GM12878 (cell line): ENCODE measurements at regions not wholly inside any gene's neighbourhood (a gene's known extent, or its start where the extent isn't known, plus 50 kb on each side); places are given as distances from the start of the nearest gene placed in this dataset.

ENCODE experiments used
- EZH2 ChIP-seq: IDR thresholded peaks from 2 replicates; pipeline ENCODE4 v1.6.1; 2012; ENCODE audit warnings: low read depth, mild to moderate bottlenecking, control low read depth, inconsistent platforms, low read length, borderline replicate concordance; ENCODE audit not compliant: control insufficient read depth
- POLR2AphosphoS2 ChIP-seq: IDR thresholded peaks from 2 replicates; pipeline ENCODE4 v1.6.1; 2011; ENCODE audit warnings: low read depth, mild to moderate bottlenecking, low read length, improper control_type of control experiment, moderate library complexity
- SMC3 ChIP-seq: IDR thresholded peaks from 2 replicates; pipeline ENCODE4 v1.6.1; 2011; ENCODE audit warnings: low read length, improper control_type of control experiment, borderline replicate concordance
- SPI1 ChIP-seq: IDR thresholded peaks from 2 replicates; pipeline ENCODE4 v1.6.1; 2011; ENCODE audit warnings: low read depth, mild to moderate bottlenecking, low read length, moderate library complexity, borderline replicate concordance; ENCODE audit not compliant: insufficient read depth
- TF ChIP-seq, protein P1 (sequence below): IDR thresholded peaks from 2 replicates; pipeline ENCODE4 v1.6.1; 2012; ENCODE audit warnings: low read depth, low read length, improper control_type of control experiment
- TF ChIP-seq, protein P2 (sequence below): IDR thresholded peaks from 2 replicates; pipeline ENCODE4 v1.6.1; 2011; ENCODE audit warnings: low read depth, low read length, improper control_type of control experiment, borderline replicate concordance
- TF ChIP-seq, protein P3 (sequence below): fragments of 450-650 bp; formaldehyde crosslinking; IDR thresholded peaks from 2 replicates; pipeline ENCODE4 v1.4.0; 2022; ENCODE audit warnings: mild to moderate bottlenecking, moderate library complexity
- TF ChIP-seq, protein P4 (sequence below): IDR thresholded peaks from 2 replicates; pipeline ENCODE4 v1.6.1; 2012; ENCODE audit warnings: mild to moderate bottlenecking, low read depth, low read length

DNA sequence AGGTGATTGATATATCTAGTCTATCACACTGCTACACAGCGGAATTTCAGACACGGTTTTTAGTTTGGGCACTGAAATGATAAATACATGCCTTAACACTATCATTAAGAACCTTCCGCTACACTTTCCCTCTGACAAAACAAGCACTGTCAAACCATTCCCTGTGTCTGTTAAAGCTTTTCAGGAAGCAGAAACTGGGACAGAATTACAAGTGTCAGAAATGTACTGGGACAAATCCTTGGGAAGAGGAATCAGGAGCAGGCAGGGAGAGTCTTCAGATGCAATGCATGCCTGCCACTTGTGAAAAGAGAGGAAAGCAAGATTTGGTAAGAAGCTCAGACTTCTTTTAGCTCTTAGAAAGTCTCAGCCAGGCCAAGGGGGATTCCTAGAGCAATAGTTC is 196.8 kb upstream of the PTPRZ1 start:
- TF ChIP-seq, protein P1, sequence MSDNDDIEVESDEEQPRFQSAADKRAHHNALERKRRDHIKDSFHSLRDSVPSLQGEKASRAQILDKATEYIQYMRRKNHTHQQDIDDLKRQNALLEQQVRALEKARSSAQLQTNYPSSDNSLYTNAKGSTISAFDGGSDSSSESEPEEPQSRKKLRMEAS = no peak
- TF ChIP-seq, protein P2, sequence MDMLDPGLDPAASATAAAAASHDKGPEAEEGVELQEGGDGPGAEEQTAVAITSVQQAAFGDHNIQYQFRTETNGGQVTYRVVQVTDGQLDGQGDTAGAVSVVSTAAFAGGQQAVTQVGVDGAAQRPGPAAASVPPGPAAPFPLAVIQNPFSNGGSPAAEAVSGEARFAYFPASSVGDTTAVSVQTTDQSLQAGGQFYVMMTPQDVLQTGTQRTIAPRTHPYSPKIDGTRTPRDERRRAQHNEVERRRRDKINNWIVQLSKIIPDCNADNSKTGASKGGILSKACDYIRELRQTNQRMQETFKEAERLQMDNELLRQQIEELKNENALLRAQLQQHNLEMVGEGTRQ = no peak
- TF ChIP-seq, protein P3, sequence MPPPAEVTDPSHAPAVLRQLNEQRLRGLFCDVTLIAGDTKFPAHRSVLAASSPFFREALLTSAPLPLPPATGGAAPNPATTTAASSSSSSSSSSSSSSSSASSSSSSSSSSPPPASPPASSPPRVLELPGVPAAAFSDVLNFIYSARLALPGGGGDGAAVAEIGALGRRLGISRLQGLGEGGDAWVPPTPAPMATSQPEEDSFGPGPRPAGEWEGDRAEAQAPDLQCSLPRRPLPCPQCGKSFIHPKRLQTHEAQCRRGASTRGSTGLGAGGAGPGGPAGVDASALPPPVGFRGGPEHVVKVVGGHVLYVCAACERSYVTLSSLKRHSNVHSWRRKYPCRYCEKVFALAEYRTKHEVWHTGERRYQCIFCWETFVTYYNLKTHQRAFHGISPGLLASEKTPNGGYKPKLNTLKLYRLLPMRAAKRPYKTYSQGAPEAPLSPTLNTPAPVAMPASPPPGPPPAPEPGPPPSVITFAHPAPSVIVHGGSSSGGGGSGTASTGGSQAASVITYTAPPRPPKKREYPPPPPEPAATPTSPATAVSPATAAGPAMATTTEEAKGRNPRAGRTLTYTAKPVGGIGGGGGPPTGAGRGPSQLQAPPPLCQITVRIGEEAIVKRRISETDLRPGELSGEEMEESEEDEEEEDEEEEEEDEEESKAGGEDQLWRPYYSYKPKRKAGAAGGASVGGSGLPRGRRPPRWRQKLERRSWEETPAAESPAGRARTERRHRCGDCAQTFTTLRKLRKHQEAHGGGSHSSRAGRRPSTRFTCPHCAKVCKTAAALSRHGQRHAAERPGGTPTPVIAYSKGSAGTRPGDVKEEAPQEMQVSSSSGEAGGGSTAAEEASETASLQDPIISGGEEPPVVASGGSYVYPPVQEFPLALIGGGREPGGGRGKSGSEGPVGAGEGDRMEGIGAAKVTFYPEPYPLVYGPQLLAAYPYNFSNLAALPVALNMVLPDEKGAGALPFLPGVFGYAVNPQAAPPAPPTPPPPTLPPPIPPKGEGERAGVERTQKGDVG = no peak
- TF ChIP-seq POLR2AphosphoS2 = no peak
- no peak for TF ChIP-seq SMC3
- no peak for TF ChIP-seq EZH2
- TF ChIP-seq SPI1 = no peak
- TF ChIP-seq, protein P4, sequence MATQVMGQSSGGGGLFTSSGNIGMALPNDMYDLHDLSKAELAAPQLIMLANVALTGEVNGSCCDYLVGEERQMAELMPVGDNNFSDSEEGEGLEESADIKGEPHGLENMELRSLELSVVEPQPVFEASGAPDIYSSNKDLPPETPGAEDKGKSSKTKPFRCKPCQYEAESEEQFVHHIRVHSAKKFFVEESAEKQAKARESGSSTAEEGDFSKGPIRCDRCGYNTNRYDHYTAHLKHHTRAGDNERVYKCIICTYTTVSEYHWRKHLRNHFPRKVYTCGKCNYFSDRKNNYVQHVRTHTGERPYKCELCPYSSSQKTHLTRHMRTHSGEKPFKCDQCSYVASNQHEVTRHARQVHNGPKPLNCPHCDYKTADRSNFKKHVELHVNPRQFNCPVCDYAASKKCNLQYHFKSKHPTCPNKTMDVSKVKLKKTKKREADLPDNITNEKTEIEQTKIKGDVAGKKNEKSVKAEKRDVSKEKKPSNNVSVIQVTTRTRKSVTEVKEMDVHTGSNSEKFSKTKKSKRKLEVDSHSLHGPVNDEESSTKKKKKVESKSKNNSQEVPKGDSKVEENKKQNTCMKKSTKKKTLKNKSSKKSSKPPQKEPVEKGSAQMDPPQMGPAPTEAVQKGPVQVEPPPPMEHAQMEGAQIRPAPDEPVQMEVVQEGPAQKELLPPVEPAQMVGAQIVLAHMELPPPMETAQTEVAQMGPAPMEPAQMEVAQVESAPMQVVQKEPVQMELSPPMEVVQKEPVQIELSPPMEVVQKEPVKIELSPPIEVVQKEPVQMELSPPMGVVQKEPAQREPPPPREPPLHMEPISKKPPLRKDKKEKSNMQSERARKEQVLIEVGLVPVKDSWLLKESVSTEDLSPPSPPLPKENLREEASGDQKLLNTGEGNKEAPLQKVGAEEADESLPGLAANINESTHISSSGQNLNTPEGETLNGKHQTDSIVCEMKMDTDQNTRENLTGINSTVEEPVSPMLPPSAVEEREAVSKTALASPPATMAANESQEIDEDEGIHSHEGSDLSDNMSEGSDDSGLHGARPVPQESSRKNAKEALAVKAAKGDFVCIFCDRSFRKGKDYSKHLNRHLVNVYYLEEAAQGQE = no peak
